Trophoblast cell (in vitro differentiated cells and primary cell): ENCODE measurements at regions not wholly inside any gene's neighbourhood (a gene's known extent, or its start where the extent isn't known, plus 50 kb on each side); places are given as distances from the start of the nearest gene placed in this dataset.
A peak's percentile ranks its signal among the peaks of the same experiment; 100 is the strongest.

Experiments
- DNase-seq, 2 donors: peaks; one replicate each; pipeline ENCODE4 v3.0.0-alpha.2; 2016
- H2AFZ ChIP-seq: 2 replicates; pipeline ENCODE4 v1.6.1; 2013; ENCODE audit warnings: low read length, moderate library complexity, mild to moderate bottlenecking; ENCODE audit not compliant: insufficient read depth, poor library complexity
- H2AK5ac ChIP-seq: 2 replicates; pipeline ENCODE4 v1.6.1; 2013; ENCODE audit warnings: mild to moderate bottlenecking, low read length
- H2BK120ac ChIP-seq: 2 replicates; pipeline ENCODE4 v1.6.1; 2013; ENCODE audit warnings: low read length, mild to moderate bottlenecking, moderate library complexity; ENCODE audit not compliant: insufficient read depth, poor library complexity
- H2BK12ac ChIP-seq: 2 replicates; pipeline ENCODE4 v1.6.1; 2013; ENCODE audit warnings: mild to moderate bottlenecking, low read length, moderate library complexity
- H2BK5ac ChIP-seq: 2 replicates; pipeline ENCODE4 v1.6.1; 2013; ENCODE audit warnings: low read length, low read depth, moderate library complexity, mild to moderate bottlenecking; ENCODE audit not compliant: poor library complexity
- H3K14ac ChIP-seq: 2 replicates; pipeline ENCODE4 v1.6.1; 2013; ENCODE audit warnings: mild to moderate bottlenecking, low read length
- H3K18ac ChIP-seq: 2 replicates; pipeline ENCODE4 v1.6.1; 2013; ENCODE audit warnings: mild to moderate bottlenecking, low read length
- H3K23ac ChIP-seq: 2 replicates; pipeline ENCODE4 v1.6.1; 2013; ENCODE audit warnings: low read length
- H3K27ac ChIP-seq: 2 replicates; pipeline ENCODE4 v1.5.1; 2013; ENCODE audit warnings: low read depth, mild to moderate bottlenecking, inconsistent platforms, low read length, moderate library complexity
- H3K27me3 ChIP-seq: 2 replicates; pipeline ENCODE4 v1.6.1; 2013; ENCODE audit warnings: inconsistent platforms, mild to moderate bottlenecking, low read length, moderate library complexity; ENCODE audit not compliant: insufficient read depth
- H3K36me3 ChIP-seq, 2 experiments: 1 replicate in 1 of 2; 2 replicates in 1 of 2; pipeline ENCODE4 v1.6.1; 2013; ENCODE audit warnings: low read length in 2 of 2, mild to moderate bottlenecking in 2 of 2, moderate library complexity in 1 of 2; ENCODE audit not compliant: insufficient read depth in 2 of 2, control insufficient read depth in 1 of 2
- H3K4ac ChIP-seq: 2 replicates; pipeline ENCODE4 v1.6.1; 2013; ENCODE audit warnings: low read depth, mild to moderate bottlenecking, low read length, moderate library complexity
- H3K4me1 ChIP-seq, 2 experiments: 1 replicate in 1 of 2; 2 replicates in 1 of 2; pipeline ENCODE4 v1.6.1; 2013; ENCODE audit warnings: low read length in 2 of 2, mild to moderate bottlenecking in 2 of 2, moderate library complexity in 1 of 2; ENCODE audit not compliant: insufficient read depth in 2 of 2, control insufficient read depth in 1 of 2
- H3K4me2 ChIP-seq: 2 replicates; pipeline ENCODE4 v1.6.1; 2013; ENCODE audit warnings: inconsistent platforms, mild to moderate bottlenecking, low read length, moderate library complexity
- H3K4me3 ChIP-seq: 2 replicates; pipeline ENCODE4 v1.5.1; 2013; ENCODE audit warnings: mild to moderate bottlenecking, low read depth, low read length, inconsistent platforms
- H3K79me1 ChIP-seq: one replicate; pipeline ENCODE4 v1.6.1; 2013; ENCODE audit warnings: low read length
- H3K79me2 ChIP-seq: 2 replicates; pipeline ENCODE4 v1.6.1; 2013; ENCODE audit warnings: low read length, mild to moderate bottlenecking; ENCODE audit not compliant: control insufficient read depth, insufficient read depth, poor library complexity
- H3K9ac ChIP-seq: 2 replicates; pipeline ENCODE4 v1.6.1; 2013; ENCODE audit warnings: mild to moderate bottlenecking, low read length
- H3K9me3 ChIP-seq: 2 replicates; pipeline ENCODE4 v1.6.1; 2013; ENCODE audit warnings: low read depth, mild to moderate bottlenecking, control low read depth, inconsistent platforms, low read length; ENCODE audit not compliant: insufficient read depth
- H4K12ac ChIP-seq: 2 replicates; pipeline ENCODE4 v1.6.1; 2013; ENCODE audit warnings: low read depth, mild to moderate bottlenecking, low read length, moderate library complexity
- H4K8ac ChIP-seq: 2 replicates; pipeline ENCODE4 v1.6.1; 2013; ENCODE audit warnings: low read depth, mild to moderate bottlenecking, low read length, moderate library complexity
- H4K91ac ChIP-seq: one replicate; pipeline ENCODE4 v1.6.1; 2013; ENCODE audit warnings: low read depth, mild to moderate bottlenecking, low read length, moderate library complexity
- WGBS: extraction: QIAGEN DNeasy Blood & Tissue Kit; methylation state at CpG from one replicate; pipeline ENCODE4 v1.1.7; 2013; ENCODE audit warnings: missing lambda C conversion rate; ENCODE audit not compliant: insufficient read length, insufficient coverage; ENCODE audit errors: extremely low coverage; 5-methylcytosine and 5-hydroxymethylcytosine counted together

DNA sequence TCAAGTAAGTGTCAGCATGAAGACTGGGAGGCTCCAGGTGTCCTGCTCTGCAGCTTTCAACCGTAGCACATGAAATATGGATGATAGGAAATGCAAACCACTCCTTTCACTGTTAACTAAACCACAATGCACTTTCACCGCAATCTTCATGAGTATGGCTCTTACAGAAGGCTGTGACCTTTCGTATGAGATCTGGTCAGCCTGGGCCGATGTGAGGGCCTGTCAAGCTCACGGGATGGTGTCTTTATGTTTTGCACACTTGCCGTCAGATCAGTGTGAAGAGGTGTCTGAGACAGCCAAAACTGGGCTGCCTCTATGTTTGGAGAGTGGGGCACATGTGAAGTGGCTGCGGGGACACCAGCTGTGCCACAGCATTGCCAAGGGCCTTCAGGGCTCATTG, 62.8 kb upstream of the AFF3 start:
- no peak overlapping the region for H3K4ac ChIP-seq
- H3K9me3 ChIP-seq, result peaks cover 2% of the 10 kb centered on the region
- no peak overlapping the region for H2BK5ac ChIP-seq
- no peak overlapping the region for H2BK120ac ChIP-seq
- no peak overlapping the region for H3K4me3 ChIP-seq
- no peak overlapping the region for H2BK12ac ChIP-seq
- H2AK5ac ChIP-seq, result no peak overlapping the region
- H3K9ac ChIP-seq, result no peak overlapping the region
- no peaks in the 10 kb centered on the region for H3K27me3 ChIP-seq
- H3K79me2 ChIP-seq, result no peaks in the 10 kb centered on the region
- no peak overlapping the region for H3K18ac ChIP-seq
- no peak overlapping the region for H3K4me2 ChIP-seq
- no peaks in the 10 kb centered on the region for H3K79me1 ChIP-seq
- no peaks in the 10 kb centered on the region for H3K36me3 ChIP-seq
- no peak overlapping the region for H4K91ac ChIP-seq
- WGBS, result no CpG with 5 or more reads among the region's 7 CpGs
- H3K14ac ChIP-seq, result no peak overlapping the region
- H3K23ac ChIP-seq, result no peak overlapping the region
- H4K8ac ChIP-seq, result no peak overlapping the region
- H3K4me1 ChIP-seq, result no peaks in the 10 kb centered on the region
- no peak overlapping the region for H3K27ac ChIP-seq
- no peak overlapping the region for H2AFZ ChIP-seq
- H4K12ac ChIP-seq, result no peak overlapping the region
- DNase-seq, result peak in 1 of 2 donors; percentile 30

DNA sequence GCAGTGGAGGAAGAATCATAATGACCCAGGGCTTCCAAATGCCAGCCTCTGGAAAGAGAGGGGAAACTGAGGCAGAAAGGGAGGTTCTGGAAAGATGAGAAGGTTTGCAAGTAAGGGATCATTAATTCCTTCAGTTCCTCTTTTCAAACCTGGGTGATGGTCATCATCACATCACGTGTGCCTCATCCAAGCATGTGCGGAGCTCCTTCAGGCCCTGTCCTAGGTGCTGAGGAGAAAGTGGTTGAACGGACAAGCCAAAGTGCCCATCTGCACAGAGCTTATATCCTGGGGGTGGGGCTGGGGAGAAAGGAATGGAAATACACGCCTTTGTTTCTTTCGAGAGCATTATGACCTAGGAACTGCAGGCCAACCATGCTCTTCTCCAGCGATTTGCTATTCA, 60.2 kb upstream of the AFF3 start:
- Histone ChIP-seq H3K79me2 (no peaks in the 10 kb centered on the region), H3K36me3 (no peaks in the 10 kb centered on the region), H3K14ac (no peak overlapping the region), H3K18ac (no peak overlapping the region), H3K4me3 (no peak overlapping the region), H4K91ac (no peak overlapping the region), H3K27ac (no peak overlapping the region), H2BK120ac (no peak overlapping the region), H3K4ac (no peak overlapping the region), H3K9me3 (peaks cover 2% of the 10 kb centered on the region), H3K4me1 (peaks cover 4 to 11% of the 10 kb centered on the region in 2 experiments), H3K23ac (no peak overlapping the region), H2BK12ac (no peak overlapping the region), H4K12ac (no peak overlapping the region), H3K79me1 (peaks cover 2% of the 10 kb centered on the region), H2AFZ (no peak overlapping the region), H3K4me2 (no peak overlapping the region), H3K27me3 (no peaks in the 10 kb centered on the region), H3K9ac (no peak overlapping the region), H4K8ac (no peak overlapping the region), H2AK5ac (no peak overlapping the region), H2BK5ac (no peak overlapping the region)
- no peak for DNase-seq
- WGBS, result no CpG with 5 or more reads among the region's 6 CpGs

DNA sequence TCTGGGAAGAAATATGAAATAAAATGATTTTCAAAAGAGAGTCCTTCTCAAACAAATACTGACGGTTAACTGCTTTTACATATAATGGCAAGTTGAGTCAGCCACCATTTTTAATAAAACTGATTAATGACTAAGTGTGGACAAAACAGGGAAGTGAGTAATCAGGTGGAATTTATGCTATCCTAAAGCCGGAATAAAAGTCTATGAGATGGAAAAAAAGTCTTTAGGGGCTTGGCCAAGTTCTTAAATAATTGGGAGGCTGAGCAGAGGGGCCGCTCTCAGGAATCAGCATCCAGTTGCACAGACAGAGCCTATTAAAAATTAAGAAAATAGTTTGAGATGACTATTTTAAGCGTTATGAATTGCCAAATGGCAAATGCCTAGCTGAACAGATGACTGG, 58.6 kb upstream of the AFF3 start:
- H3K9me3 ChIP-seq, result peaks cover 2% of the 10 kb centered on the region
- DNase-seq, result no peak
- H2BK5ac ChIP-seq, result no peak overlapping the region
- no peak overlapping the region for H3K4ac ChIP-seq
- no peak overlapping the region for H3K18ac ChIP-seq
- H2AFZ ChIP-seq, result no peak overlapping the region
- no peak overlapping the region for H3K4me3 ChIP-seq
- no peak overlapping the region for H3K23ac ChIP-seq
- no CpG with 5 or more reads among the region's 4 CpGs for WGBS
- peaks cover 2% of the 10 kb centered on the region for H3K79me1 ChIP-seq
- no peak overlapping the region for H3K9ac ChIP-seq
- H3K27ac ChIP-seq, result no peak overlapping the region
- H3K27me3 ChIP-seq, result no peaks in the 10 kb centered on the region
- no peak overlapping the region for H2AK5ac ChIP-seq
- H3K14ac ChIP-seq, result no peak overlapping the region
- H3K36me3 ChIP-seq, result no peaks in the 10 kb centered on the region
- H3K4me1 ChIP-seq, result peaks cover 4 to 12% of the 10 kb centered on the region in 2 experiments
- H3K79me2 ChIP-seq, result no peaks in the 10 kb centered on the region
- H2BK12ac ChIP-seq, result no peak overlapping the region
- no peak overlapping the region for H4K91ac ChIP-seq
- no peak overlapping the region for H4K12ac ChIP-seq
- H3K4me2 ChIP-seq, result no peak overlapping the region
- no peak overlapping the region for H2BK120ac ChIP-seq
- no peak overlapping the region for H4K8ac ChIP-seq

DNA sequence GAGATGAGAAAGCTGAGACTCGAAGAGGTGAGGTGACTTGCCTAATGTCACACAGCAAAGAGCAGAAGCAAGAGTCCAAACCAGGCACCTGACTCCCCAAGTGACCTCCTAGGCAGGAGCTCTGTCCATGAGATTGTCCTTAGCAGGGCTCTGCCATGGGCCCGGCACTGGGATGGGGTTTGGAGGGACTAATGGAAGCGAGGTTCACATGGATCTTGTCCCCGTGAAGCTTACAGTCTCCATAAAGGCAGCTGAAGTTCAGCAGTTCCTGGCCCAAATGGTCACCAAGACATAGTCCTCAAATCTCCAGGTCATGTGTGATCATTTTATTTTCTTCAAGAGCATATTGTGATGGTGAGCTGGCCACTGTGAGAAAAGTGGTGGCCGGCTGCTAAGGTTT, 57.0 kb upstream of the AFF3 start:
- no peak overlapping the region for H4K8ac ChIP-seq
- H3K36me3 ChIP-seq, result no peaks in the 10 kb centered on the region

More for the DNA sequence above, 57.0 kb upstream of the AFF3 start:
- H2BK12ac ChIP-seq, result no peak overlapping the region
- peaks cover 4 to 12% of the 10 kb centered on the region in 2 experiments for H3K4me1 ChIP-seq
- H3K79me1 ChIP-seq, result peaks cover 2% of the 10 kb centered on the region
- no peaks in the 10 kb centered on the region for H3K27me3 ChIP-seq
- no peak overlapping the region for H3K4me2 ChIP-seq
- H4K12ac ChIP-seq, result no peak overlapping the region
- H2BK120ac ChIP-seq, result no peak overlapping the region
- WGBS, result no CpG with 5 or more reads among the region's 5 CpGs
- no peak overlapping the region for H3K27ac ChIP-seq
- H3K23ac ChIP-seq, result no peak overlapping the region
- no peaks in the 10 kb centered on the region for H3K79me2 ChIP-seq
- H2BK5ac ChIP-seq, result no peak overlapping the region
- H3K18ac ChIP-seq, result no peak overlapping the region
- H2AK5ac ChIP-seq, result no peak overlapping the region
- H3K4me3 ChIP-seq, result no peak overlapping the region
- no peak overlapping the region for H2AFZ ChIP-seq
- H3K4ac ChIP-seq, result no peak overlapping the region
- H4K91ac ChIP-seq, result no peak overlapping the region
- no peak overlapping the region for H3K14ac ChIP-seq
- H3K9ac ChIP-seq, result no peak overlapping the region
- peaks cover 2% of the 10 kb centered on the region for H3K9me3 ChIP-seq
- no peak for DNase-seq
